ENCODE measurements at regions not wholly inside any gene's neighbourhood (a gene's known extent, or its start where the extent isn't known, plus 50 kb on each side); places are given as distances from the start of the nearest gene placed in this dataset.
"Not testable (repeated sequence)": the region's sequence is repeated elsewhere in the genome, so short reads cannot be mapped to it uniquely, and the experiment has no call there.

DNA sequence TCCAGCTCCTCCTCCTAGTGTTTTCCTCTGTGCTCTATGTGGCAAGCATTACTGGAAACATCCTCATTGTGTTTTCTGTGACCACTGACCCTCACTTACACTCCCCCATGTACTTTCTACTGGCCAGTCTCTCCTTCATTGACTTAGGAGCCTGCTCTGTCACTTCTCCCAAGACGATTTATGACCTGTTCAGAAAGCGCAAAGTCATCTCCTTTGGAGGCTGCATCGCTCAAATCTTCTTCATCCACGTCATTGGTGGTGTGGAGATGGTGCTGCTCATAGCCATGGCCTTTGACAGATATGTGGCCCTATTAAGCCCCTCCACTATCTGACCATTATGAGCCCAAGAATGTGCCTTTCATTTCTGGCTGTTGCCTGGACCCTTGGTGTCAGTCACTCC lies 64.0 kb downstream of the OR4F15 start:
- not testable (repeated sequence) for FAIRE-seq

DNA sequence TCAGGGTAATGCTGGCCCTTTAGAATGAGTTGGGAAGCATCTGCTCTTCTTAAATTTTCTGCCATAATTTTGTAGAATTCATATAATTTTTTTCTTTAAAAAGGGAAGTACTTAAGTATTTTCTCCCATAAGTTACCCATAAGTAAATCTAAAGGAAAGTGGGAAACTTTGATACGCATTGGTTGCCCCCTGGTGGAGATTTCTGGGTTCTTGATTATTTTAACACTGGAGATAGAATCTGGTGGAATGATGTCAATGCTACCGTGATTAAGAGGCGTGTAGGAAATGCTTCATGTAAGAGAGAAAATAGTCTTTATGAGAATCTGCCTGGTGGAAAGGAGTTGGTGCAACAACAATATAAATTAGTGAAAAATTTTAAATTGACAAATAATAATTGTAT lies 65.6 kb downstream of the OR4F15 start:
- FAIRE-seq: not testable (repeated sequence)

DNA sequence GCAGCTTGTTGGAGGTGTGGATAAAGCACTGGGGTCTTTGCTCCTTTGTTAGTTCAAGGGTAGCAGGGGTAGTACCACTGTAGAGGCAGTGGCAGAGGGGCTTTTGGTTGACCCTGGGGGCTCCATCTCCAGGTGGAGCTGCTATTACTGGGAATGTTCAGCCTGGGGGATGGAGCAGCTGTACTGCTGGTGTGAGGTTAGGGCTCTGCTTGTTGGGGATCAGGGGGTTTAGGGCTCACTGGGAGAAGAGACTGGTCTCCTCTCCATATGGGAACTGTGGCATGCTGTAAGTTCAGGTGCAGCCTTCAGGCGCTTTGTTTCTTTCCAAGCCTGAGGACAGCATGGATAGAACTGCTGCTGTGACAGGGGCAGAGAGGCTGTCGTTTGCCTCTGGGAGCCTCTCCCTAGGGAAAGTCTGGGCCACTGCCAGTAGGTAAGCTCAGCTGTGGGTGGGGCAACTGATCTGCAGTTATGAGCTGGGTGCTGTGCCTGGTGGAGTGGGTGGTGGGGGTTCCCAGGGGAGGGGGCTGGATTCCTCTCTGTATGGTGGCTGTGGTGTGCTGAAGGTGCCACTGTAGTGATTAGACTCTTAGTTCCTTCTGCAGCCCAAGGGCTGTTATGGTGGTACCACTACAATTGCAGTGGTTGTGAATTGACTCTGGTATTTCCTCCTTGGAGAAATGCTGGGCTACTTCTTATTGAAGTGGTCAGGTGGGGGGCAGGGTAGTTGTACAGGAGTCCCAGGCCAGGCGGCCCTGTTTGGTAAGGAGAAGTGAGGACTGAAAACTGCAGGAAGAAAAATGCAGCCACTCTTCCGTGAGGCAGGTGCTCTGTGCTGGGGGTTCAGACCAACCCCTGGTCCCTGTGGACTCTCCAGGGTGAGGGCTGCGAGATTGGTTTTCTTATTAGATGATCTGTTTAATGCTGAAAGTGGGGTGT lies 100.6 kb downstream of the OR4F15 start:
- FAIRE-seq: not testable (repeated sequence)

DNA sequence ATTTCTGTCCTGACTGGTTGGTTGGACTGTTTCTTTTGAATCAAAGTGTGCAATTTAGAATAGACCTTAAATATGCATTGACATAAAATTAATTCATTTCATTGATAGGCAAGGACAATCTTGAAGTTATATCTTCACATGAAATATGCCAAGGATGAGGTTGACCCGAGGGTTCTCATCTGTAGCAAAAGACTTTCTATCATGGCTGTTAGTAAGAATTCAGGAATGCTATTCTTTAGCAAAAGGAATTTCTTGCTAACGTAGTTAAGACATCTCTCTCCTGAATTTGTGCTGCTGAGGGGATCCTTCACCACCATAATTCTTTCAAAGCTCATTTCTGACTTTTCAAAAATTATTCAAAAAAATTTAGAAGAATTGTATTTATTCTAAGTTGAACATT lies 112.6 kb downstream of the OR4F15 start:
- not testable (repeated sequence) for FAIRE-seq

DNA sequence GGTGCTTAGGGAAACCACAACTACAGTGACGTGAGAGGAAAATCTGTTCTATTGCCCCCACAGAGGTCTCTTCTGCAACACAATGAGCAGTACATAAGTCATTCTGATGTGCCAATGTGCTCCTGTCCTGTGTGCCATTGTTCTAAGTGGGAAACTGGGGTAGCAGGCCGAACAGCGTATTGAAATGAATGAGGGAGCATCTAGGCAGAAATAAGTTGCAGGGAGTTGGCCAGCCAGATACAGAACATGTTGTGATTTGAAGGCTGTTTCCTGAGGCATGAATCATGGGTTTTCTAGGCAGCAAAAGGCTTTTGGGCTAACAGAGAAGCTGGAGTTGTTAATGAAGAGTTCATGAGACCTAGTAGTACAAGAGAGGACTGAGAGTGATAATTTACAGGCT lies 122.5 kb downstream of the OR4F15 start:
- FAIRE-seq: not testable (repeated sequence)

DNA sequence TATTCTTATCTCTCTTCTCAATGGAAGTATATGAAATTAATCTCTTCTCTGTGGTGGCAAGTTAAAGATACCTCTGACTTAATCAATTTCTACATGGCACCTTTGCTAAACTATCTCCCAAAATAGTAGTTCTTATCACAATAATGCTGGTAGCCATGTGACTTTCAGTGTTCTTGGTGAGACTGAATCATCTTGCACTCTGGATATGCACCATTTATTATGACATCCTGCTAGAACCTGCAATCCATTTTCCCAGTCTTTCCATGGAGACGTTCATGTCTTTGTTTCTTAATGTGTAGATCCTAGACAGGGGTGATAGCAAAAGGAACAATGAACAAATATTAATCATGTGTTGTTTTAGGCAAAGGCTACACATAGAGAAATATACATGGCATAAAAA lies 125.4 kb downstream of the OR4F15 start:
- not testable (repeated sequence) for FAIRE-seq

DNA sequence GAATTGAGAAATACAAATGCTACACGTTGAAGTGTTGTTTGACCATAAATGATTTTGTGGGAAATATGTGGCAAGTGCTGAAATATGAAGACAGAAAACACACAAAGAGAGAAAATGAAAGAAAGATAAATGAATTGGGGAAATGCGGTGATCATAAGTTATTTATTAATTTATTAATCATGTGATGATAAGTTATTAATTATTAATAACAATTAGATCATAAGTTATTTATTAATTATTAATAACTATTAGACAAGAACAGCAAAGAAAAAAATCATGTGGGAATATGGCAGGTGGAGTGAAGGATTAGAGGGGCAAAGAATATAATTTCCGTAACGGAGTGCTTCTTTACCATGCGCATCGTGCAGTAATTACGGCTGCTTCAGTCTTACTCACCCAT lies 126.6 kb downstream of the OR4F15 start:
- FAIRE-seq: not testable (repeated sequence)

DNA sequence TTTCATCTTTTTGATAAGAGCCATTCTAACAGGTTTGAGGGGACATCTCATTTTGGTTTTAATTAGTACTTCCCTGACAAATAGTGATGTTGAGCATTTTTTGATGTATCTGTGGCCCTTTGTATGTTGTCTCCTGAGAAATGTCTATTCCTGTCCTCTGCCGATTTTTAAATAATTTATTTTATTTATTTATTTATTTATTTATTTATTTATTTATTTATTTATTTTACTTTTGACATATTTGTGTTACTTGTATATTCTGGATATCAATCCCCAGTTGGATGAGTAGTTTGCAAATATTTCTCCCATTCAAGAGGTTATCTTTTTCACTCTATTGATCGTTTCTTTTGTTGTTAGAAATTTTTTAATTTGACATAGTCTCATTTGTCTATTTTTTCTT lies 133.9 kb downstream of the OR4F15 start:
- peak; percentile 88 for FAIRE-seq

DNA sequence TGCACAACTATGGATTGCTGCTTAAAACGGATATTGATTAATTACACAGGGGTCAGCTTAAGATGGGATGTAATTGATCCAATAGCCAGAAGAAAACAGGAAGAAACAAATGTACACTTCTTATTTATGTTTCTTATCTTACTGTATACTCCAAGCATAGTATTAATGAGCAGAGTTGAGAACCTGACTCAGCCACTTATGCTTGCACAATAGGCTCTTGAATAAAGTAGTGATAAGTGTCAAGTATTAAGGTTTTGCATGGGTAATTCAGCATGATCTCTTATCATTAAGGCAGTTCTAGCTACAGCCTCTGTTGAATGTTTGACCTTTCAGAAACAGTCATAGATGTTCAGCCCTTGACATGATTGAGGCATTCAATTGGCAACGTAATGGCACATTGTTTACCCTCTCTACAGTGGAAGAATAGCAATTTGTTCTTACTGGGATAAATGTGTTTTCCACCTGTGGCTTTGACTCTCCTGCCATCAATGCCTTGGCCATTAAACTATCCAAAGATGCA lies 136.5 kb downstream of the OR4F15 start:
- not testable (repeated sequence) for FAIRE-seq

DNA sequence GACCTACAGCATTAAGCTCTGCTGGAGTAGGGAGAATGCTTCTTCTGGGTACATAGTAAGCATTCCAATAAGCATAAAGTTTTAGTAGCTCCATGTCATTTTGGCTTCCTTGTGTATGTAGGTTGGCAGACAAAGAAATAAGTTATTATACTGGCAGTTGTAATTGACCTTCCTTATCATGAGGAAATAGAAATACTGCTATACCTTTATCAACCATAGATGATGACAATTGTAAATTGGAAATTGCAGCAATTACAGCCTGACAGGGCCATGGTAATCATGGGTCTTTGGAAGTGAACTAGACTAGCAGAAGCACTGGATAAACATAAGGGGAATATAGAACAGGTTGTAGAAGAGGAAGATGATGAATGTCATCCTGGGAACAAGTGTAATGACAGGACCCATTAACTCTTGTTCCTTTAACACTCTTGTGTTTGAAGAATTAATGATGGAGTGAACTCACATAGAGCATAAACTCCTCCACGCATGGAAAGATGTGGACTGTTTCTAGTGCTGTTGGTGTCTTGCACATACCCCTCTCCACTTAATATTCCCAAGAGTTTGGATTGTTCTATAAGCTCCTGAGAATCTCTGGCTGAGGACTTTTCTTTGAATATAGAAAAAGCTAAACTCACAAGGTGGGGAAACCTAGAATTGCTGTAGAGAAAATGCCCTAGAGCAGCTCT lies 137.5 kb downstream of the OR4F15 start:
- not testable (repeated sequence) for FAIRE-seq

DNA sequence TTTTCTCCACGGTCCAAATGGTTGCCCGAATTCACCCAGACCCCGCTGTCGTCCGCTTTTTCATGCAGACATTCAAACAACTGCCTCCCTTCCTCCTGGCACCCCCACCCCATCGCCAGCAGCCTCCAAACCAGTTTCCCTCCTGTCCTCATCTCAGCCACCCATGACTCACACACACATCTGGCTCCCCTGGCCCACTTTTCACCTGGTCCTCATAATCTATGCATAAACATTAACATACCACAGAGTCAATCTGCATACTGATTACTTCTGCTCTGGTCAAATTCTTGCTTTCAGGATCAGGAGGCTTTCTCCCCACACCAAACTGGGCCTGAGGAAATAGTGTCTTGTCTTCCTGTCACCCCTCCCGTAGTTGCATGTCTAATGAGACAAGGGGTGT lies 142.0 kb downstream of the OR4F15 start:
- not testable (repeated sequence) for FAIRE-seq

DNA sequence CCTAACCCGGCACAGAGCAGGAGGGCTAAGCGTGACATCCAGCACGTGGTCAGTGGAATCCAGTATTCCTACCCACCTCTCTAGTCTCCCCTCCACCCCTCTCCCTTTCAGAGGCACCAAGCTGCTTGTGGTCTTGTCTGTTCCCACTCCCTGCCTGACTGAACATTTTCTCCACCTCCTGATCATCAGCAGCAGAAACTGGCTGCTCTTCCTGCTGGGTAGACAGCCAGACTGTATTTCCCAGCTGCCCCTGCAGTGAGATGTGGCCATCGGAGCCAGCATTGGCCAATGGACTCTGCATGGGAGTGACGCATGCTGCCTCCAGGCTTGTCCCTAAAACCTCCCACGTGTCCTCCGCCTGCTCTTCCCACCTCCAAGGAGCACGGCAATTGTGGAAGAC lies 143.8 kb downstream of the OR4F15 start:
- not testable (repeated sequence) for FAIRE-seq

DNA sequence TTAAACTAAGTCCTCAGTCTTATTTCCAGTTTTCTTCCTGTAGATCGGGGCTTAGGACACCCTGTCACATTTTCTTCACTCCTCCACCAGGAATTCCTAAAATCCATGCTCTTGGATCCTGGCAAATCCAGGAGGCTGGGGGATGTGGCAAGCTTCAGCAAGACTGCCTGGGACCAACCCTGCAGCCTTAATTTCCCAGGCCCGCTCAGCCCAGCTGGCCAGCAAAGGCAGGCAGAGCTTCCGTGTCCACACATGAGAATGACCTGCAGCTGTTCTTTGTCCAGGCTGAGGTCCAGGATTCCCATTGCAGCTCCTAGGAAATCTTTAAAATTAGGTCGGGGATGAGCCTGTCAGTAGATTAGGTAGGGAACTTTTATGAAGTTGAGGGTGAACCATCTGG lies 146.7 kb downstream of the OR4F15 start:
- FAIRE-seq: not testable (repeated sequence)

DNA sequence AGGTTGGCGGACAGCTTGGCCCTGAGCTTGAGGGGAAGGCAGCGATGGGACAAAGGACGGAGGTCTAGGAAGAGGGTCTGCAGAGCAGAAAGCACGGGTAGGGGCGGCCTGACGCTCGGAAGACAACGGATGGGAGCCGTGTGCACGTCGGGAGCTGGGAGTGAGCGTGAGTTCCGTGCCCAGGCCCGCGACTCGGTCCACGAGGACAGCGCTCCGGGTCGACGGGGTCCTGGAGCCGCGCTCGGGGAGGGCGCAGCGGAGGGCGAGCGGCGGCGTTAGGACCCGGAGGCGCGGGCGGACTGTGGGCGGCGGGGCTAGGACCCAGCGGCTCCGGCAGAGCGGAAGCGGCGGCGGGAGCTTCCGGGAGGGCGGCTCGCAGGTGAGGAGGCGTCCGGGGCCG lies 149.3 kb downstream of the OR4F15 start:
- FAIRE-seq: not testable (repeated sequence)

DNA sequence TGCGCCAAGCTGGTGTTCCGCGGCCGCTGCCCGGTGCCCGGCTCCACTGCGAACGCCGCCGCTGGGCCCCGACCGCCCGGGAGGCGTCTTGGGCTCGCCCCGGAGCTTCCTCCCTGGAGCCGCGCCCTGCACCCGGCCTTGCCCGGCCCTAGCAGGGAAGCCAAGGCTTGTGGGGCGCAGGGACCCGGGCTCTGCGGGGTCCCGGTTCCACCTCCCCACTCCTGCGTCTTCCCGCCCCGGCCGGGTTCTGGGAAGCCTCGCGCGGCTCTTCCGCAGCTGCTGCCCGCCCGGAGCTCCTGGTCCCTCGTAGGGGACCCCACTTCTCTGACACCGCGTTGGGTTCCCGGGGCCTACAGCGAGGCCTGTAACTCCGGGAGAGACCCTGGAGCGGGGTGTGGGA lies 149.8 kb downstream of the OR4F15 start:
- FAIRE-seq: not testable (repeated sequence)

DNA sequence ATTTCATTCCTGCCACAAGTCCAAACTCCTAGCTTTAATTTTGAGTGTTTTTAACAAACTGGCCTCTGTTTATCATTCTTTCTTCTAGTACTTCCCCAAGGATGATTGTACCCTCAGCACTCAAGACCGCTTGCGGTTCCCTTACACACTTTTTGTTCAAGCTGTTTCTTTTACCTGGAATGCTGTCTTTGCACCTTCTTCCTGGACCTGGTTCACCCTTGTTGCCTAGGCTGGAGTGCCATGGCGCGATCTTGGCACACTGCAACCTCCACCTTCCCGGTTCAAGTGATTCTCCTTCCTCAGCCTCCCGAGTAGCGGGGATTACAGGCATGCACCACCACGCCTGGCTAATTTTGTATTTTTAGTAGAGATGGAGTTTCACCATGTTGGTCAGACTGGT lies 151.7 kb downstream of the OR4F15 start:
- FAIRE-seq: not testable (repeated sequence)

DNA sequence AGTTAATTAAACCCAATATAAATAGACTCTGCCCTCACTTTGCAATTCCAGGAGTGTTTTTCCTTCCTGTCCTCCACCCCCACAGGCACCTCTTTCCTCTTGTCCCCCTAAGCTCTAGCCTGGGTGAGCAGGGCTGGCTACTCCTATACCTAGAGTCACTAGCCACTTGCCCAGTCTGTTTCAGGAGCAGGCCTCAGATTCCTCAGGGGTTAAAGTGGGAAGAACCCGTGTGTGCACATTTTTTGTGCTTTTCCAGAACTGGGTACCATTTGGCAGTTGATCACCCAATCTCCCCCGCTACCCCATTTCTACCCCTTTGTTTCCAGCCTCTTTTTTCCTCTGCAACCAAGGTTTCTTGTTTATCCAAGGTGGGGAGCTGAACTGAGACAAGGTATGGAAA lies 153.4 kb downstream of the OR4F15 start:
- FAIRE-seq: not testable (repeated sequence)

DNA sequence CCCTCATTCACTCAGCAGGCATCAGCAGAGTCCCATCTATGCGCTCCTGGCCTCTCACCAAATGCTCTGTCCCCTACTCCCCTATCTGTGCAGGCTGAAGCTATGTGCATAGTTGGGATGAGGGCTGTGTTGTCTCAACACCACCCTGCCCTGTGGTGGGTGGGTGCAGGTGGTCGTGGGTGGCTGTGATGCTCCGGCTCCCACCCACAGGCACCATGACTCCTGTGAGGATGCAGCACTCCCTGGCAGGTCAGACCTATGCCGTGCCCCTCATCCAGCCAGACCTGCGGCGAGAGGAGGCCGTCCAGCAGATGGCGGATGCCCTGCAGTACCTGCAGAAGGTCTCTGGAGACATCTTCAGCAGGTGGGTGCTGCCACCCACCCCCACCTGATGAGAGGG lies 153.9 kb downstream of the OR4F15 start:
- not testable (repeated sequence) for FAIRE-seq

DNA sequence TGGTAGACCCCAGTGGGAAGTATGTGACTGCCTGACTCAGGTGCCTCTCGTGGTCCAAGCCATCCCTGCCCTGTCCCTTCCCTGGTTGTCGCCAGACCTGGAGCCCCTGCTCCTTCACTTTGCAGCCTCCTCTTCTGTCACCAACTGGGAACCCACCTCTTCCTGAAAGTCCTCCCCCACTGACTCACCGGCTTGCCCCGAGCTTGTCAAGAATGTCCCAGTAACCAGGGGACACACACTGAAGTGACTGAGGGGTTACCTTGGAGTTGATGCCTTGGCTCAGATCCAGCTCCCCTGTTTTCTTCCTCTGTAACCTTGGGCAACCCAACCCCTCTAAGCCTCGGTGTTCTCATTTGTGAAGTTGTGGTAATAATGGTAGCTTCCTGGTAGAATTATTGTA lies 155.4 kb downstream of the OR4F15 start:
- not testable (repeated sequence) for FAIRE-seq

DNA sequence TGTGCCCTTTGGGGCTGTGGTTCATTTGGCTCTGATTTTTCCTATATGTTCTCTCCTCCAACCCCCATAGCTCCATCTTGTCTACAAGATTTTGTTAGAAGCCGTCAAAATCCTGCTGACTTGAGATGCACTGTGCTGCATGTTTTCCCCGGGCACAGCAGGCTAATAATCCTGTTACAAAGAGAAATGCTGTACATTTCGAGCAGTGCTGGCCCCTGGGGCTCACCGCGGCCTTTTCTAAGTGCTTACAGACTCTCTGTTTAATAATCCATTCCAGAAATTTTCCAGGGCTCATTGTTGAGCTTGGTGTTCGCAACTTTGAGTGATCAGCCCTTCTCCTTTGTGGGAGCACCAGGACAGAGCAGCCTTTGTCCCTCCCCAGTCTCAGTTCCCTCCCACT lies 158.6 kb downstream of the OR4F15 start:
- FAIRE-seq: not testable (repeated sequence)

DNA sequence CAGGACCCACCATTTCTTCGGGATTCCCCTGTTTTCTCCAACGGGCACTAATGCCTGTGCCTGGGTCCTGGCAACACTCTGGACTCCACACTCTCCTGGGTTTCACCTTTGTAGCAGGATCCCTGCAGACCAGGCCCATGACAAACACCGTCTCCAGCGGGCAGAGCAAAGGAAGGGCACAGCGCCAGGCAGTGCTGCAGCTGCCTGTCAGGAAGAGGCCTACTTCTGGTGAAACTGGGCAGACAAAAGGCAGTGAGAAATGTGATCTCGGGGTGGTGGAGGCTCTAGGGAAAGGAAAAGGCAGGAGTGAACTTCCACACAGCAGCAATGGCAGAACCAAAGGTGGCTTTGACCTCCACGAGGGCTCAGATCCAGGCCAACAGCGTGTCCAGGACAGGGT lies 165.3 kb downstream of the OR4F15 start:
- FAIRE-seq: not testable (repeated sequence)

DNA sequence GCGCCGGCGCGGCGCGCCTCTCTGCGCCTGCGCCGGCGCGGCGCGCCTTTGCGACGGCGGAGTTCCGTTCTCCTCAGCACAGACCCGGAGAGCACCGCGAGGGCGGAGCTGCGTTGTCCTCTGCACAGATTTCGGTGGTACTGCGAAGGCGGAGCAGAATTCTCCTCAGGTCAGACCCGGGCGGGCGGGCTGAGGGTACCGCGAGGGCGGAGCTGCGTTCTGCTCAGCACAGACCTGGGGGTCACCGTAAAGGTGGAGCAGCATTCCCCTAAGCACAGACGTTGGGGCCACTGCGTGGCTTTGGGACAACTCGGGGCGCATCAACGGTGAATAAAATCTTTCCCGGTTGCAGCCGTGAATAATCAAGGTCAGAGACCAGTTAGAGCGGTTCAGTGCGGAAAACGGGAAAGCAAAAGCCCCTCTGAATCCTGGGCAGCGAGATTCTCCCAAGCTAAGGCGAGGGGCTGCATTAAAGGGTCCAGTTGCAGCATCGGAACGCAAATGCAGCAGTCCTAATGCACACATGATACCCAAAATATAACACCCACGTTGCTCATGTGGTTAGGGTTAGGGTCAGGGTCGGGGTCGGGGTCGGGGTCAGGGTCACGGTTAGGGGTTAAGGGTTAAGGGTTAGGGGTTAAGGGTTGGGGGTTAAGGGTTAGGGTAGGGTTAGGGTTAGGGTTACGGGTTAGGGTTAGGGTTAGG lies 168.4 kb downstream of the OR4F15 start:
- FAIRE-seq: not testable (repeated sequence)

Data from endometrium (tissue), 2 donors.